ENCODE measurements at regions not wholly inside any gene's neighbourhood (a gene's known extent, or its start where the extent isn't known, plus 50 kb on each side); places are given as distances from the start of the nearest gene placed in this dataset.

- TF ChIP-seq, protein P1, sequence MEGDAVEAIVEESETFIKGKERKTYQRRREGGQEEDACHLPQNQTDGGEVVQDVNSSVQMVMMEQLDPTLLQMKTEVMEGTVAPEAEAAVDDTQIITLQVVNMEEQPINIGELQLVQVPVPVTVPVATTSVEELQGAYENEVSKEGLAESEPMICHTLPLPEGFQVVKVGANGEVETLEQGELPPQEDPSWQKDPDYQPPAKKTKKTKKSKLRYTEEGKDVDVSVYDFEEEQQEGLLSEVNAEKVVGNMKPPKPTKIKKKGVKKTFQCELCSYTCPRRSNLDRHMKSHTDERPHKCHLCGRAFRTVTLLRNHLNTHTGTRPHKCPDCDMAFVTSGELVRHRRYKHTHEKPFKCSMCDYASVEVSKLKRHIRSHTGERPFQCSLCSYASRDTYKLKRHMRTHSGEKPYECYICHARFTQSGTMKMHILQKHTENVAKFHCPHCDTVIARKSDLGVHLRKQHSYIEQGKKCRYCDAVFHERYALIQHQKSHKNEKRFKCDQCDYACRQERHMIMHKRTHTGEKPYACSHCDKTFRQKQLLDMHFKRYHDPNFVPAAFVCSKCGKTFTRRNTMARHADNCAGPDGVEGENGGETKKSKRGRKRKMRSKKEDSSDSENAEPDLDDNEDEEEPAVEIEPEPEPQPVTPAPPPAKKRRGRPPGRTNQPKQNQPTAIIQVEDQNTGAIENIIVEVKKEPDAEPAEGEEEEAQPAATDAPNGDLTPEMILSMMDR (IDR thresholded peaks at IDR 0.05; ENCODE audit: low read length) = no peak
- no peak for TF ChIP-seq EZH2 (IDR thresholded peaks at IDR 0.05; ENCODE audit: borderline replicate concordance, low read length)
Observed at GRCh38 chr3:62992520-62992919, 117.3 kb upstream of the CADPS start.
